ENCODE measurements at regions not wholly inside any gene's neighbourhood (a gene's known extent, or its start where the extent isn't known, plus 50 kb on each side); places are given as distances from the start of the nearest gene placed in this dataset.

DNA sequence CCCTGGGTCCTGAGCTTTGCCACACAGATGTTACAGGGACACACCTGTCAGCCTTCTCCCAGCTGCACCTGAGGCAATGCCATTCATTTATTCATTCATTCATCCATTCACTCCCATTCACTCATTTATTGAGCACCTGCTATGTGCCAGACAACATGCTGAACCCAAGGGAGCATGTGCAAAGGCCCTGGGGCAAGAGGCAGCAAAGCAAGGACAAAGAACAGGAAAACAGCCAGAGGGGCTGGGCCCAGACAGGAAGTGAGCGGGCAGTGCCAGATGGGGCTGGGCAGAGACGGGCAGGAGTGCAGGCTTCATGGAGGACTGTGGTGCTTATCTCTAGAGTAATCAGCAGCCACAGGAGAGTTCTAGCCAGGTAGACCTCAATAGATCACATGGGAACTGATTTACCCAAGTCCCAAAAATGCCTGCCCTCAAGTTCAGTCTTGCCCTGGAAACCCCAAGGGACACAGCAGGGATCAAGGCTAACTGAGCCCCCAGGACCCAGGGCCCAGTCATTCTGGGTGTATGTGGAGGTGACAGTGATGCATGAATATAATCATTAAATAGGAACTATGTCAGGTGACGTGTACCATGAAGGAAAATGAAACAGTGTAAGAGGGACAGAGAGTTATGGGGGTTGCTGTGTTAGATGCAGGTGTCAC is 530.3 kb downstream of the MATN1 start:
- DNase-seq: no peak

DNA sequence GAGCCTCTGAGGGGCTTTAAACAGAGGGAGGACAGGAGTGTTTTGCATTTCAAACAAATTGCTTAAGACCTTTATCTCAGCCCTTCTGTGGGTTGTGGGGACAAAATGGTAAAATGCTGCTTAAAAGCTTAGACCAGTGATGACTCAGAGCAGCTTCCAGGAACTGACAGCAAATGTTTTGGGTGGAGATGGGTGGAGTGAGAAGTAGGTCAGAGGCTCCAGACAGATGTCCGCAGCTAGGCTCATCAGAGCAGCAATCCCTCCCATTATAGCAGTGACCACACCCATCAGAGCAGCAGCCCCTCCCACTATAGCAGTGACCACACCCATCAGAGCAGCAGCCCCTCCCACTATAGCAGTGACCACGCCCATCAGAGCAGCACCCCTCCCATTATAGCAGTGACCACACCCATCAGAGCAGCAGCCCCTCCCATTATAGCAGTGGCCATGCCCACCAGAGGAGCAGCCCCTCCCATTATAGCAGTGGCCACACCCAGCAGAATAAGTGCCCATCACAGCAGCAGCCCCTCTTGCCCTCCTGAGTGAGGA is 532.2 kb downstream of the MATN1 start:
- DNase-seq: peak; percentile 69

DNA sequence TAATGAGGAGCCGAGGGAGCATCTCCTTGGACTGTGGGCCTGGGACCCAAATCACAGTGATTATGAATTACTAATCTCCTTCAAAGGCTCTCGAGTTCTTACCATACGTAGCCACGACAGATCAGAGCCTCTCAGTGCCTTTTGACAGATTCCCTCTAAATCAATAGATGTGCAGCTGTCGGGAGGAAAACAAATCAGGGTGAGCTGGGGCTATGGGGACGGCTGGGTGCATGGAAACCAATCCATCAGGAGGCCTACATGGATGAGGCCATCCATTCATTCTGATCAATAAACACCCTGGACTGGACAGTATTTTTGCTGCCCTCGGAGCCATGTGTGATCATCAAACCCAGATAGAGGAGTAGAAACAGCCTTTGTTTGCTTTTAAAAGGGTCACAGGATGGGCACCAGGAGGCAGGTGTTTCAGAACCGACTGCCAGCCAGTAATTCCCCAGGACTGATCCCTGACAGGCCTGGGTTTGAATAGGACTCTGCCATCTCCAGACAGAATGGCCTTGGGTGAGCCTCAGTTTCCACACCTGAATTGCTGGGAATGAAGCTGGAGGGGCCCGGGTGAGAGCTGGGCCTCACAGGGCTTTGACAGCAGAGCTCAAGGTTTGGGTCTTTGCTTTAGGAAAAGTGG is 532.8 kb downstream of the MATN1 start:
- DNase-seq: no peak

DNA sequence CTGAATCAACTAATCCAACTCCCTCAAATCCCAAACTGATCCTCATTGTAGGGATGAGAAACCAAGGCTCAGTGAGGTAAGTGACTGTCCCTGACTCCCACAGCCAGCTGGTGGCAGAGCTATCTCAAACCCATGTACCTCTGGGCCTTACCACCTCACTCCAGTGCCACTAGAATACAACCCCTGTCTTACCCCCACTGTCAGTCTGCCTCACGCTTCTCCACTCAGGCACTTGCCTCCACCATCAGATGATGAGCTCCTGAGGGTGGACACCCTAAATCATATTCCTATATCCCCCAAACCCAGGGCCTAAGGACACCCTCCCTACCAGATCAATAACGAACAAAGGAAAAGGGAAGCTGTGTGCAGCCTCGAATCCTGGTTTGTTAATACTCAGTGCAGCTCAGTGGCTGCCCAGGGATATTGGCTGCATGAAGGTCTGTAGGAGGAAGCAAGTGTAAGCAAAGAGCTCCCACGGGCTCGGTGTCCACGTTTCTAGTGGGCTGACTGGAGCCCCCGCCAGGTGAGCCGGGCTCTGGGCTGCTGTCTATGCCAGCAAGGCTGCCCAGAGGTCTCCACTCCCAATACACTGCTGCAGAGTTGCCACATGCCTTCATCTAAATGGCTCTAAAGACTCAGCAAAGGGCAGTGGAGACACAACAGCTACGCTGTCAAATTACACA is 533.4 kb downstream of the MATN1 start:
- DNase-seq: no peak

DNA sequence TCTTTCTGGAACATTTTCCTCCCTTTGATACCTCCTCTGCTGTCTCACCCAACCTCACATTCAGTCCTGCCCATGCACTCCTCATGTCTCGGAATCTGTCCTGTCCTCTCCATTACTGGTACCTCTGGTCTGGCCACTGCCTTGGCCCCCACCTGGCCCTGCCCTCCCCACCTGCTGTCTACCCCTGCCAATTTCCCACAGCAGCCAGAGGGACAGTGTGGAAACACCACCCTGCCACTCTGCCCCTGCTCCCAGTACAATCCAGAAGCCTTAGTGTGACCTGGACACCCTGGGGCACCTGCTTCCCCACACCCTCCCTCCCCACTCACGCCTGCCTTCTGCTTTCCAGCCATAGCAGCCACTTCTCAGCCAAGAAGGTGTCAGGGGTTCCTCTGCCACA is 534.4 kb downstream of the MATN1 start:
- no peak for DNase-seq

DNA sequence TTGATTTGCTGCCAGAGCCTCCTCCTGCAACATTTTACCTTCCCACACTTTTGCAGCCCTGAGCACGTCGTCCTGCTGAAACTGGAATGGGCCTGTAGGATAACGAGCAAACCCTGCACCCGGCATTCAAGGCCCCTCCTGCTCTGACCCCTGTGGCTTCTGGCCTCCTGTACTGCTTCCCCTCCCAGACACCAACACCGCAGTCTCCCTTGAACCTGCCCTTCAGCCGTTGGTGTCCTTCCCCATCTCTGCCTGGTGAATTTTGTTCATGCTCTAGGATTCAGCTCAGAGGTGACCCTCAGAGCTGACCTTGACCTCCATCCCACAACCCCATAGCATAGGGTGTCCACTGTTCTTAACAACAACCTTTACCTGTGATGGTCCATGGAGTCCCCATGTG is 535.1 kb downstream of the MATN1 start:
- DNase-seq: no peak

DNA sequence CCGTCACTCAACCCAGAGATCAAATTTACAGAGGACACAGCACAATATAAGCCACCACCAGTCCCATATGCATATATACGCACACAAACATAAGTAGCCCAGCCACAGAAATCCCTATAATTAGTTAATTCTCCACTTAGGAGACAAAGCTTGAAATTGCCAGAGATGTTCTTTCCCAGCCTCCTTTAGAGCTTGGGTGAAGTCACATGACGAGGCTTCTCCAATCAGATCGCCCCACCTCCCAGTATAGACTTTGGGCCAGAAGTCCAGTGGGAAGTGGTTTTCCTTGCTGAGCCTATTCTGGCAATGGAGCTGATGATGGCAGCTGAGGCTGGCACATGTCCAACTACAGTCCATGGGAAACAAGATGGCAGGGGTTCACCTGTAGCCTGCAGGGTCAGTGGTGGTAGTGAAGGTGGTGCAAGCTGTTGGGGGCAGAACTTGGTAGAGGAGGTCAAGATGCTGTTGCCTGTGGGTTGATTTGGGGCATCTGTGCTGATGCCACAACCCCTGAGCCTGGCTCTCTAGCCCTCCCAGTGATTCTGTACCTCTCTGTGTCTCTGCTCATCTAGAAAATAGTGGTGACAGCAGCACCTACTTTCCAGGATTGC is 535.9 kb downstream of the MATN1 start:
- DNase-seq: no peak

DNA sequence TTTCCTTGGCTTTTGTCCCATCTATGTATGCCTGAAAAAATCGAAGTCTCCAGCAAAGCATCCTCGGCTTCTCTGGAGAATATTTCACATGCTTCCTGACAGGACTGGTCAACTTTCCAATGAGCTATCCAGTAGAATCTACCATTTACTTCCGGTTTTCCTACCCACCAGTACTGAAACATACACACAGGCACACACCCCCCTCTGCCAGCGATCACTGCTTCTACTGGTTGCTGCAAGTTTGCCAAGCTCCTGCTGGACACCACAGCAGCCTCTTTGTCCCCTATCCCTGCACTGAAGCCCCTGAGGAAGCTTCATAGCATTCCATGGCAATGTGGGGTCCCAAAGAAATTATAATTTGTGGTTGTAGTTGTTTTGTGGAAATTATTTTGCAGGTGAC is 536.8 kb downstream of the MATN1 start:
- no peak for DNase-seq

DNA sequence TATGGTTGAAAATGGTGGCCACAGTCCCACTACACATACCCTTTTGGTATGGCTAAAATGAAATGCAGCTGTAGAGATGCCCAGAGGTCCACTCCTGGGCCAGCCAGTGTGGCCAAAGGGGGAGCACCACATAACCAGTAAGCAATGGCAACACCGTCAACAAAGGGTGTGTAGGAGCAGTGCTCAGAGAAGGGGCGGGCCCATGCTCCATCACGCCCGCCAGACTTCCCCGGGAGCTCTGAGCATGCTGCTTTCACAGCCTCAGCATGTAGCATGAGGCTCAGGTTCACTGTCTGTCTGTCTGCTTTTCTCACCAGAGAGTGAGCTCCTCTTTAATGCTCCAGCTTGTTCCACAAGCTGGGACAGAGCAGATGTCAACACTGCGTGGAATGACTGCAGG is 537.6 kb downstream of the MATN1 start:
- DNase-seq: no peak

DNA sequence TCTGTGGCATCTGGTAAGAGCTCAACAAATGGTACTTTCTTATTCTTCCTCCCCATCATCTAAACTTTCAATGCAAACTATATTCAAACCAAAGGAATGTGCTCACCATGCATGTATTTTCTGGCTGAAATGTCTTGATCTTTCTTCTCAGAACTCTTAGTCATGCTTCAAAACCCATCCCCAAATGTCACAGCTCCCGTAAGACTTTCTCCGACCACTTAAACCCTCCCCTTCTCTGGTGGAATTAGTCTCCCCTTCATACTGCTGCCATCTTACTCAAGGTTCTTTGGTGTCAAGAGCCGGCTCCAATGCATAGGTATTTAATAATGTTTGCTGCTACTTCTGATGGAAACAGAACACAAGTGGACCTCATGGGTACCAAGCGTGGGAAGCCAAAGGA is 538.1 kb downstream of the MATN1 start:
- DNase-seq: no peak

DNA sequence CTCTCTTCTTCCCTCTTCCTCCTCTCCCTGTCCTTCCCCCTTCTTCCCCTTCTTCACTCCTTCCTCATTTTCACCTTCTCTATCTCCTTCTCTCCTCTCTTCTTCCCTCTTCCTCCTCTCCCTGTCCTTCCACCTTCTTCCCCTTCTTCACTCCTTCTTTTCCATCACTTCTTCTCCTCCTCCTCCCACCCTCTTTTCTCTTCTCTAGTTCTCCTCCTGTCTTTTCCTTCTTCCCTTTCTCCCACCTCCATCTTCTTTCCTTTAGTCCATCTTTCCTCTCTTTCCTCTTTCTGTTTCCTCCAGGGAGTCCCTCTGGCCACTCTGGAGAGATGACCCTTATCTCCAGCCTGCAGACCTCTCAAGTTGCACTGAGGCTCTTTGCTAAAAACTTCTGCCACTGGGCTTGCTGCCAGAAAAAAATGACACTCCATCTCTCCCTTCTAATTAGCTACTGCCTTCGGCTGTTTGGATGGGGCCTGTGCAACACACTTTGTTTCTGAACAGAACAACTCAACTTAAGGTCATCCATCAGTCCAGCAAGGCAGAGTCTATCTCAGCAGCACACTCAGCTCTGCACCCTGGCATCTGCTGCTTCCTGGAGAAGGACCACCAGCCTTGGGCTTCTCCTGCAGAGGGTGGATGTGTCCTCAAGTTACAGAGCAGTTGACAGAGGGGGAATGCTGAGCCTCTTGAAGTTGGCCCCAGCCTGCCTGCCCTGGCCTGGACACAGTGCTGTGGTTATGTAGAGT is 538.8 kb downstream of the MATN1 start:
- no peak for DNase-seq

DNA sequence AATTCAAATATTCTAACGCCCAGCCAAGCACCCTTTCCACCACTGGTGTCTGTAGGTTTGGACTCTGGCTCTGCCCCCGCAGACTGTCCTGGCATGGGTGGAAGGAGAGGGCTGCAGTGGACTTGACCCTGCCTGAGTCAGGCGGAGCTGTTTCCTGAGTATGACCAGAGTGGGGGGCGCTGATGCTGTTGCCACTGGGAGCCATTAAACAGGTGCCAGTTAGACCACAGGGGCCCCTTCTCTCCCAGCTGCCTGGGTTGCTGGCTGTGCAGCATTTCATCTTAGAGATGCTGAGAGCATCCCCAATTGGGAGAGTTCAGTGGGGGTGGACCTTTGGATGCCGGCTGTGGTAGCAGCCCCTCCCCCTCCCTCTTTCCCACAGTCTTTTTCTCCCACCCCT is 539.5 kb downstream of the MATN1 start:
- DNase-seq: no peak

DNA sequence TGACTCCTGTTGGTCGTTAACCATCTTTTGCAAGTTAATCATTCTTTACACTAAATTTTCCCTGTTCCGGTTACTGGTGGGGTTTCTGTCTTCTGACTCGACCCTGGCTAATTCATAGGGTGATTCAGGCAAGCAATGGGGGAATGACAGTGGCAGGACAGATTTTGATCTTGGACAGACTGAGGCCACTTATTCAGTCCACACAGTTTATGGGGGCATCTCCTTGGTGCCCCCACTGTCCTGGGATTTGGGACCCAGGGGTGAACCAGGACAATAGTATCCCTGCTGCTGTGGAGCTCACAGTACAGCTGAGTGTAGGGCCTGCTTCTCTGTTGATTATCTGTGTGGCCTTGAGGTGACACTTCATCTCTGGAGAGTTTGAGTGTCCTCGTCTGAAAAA is 540.4 kb downstream of the MATN1 start:
- no peak for DNase-seq

DNA sequence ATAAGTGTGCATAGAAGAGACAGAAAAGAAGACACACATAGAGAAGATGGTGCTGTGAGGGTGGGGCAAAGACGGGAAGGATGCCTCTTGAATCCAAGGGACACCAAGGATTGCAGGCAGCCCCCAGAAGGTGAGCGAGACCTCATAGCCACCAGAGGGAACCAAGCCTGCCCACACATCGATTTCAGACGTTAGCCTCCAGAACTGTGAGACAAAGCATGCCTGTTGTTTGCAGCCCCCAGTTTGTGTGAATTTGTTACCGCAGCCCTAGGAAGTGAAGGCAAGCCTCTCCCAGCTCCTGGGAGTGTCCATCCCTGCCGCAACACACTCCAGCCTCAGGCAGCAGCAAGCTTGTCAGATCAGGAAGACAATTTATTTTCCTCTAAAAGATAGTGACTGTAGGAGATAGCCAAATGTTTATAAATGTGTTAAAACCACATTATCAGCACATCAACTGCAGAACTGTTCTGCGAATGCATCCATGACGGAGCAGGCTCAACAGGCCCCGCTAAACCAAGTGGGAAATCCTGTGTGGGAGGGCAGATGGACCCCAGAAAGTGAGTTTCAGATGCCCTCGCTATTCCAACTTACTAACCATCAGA is 543.3 kb downstream of the MATN1 start:
- DNase-seq: no peak

DNA sequence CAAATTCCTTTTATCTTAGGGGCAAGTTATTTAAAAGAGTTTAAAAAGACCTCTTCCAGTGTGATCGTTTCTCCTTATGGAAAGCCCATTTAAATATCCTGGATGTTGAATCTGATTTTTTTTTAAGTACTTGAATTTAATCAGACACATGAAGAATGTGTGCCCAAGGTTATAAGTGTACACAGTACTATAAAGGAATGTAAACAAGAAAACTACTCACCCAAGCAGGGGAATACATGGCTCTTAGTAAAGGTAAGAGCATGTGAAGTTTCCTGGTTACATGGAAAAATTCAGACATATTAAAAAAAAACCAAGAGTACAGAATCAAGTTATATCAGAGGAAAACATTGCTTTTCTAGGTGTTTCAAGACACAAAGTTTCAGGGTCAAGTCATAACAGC is 546.9 kb downstream of the MATN1 start:
- DNase-seq: no peak

DNA sequence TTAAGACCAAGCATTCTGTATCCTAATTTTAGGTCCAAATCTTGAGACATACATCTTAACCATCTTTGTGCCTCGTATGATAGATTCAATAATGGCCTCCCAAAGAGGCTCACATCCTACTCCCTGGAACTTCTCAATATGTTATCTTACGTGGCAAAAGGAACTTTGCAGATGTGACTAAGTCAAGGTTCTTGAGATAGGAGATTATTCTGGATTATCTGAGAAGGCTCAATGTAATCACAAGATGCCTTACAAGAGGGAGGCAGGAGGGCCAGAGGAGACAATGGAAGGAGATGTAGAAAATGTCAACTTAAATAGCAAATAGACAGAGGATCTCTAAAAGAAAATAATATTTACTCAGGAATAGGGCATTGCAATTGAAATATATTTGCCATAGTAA is 548.9 kb downstream of the MATN1 start:
- DNase-seq: no peak

DNA sequence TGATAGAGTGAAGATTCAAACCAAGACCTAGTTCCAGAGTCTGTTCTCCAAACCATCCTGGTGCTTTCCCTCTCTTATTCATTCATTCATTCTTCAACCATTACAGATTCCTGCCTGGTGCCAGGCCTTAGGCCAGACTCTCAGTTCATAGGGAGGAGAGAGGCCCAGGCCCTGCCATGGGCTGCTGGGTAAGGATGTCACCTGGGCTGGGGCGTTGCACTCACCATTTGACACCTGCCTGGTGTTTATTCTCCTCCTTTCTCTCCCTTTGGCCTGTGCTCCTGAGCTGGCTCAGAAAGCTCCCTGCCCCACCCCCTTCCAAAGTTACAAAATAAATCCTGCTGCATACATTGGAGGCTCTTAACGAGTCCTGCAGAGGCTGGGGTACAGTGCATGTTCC is 549.8 kb downstream of the MATN1 start:
- DNase-seq: no peak

DNA sequence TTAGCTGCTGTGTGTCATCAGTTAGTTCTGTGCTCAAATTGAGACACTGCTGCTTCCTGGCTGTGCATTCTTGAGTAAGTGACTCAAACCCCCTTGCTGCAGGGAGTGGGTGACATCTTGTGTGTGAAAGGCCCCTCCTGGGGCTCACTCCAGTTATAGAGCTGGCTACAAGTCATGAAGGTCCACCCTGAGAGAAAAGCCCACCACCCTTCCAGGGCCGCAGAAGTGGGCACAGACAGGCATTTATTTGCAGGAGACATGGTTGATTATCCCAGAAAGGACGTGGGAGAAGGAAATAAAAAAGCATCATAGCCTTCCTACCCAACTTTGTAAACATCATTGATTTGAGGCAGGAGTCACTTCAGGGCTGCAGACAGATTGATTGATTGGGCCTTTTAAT is 550.6 kb downstream of the MATN1 start:
- no peak for DNase-seq

DNA sequence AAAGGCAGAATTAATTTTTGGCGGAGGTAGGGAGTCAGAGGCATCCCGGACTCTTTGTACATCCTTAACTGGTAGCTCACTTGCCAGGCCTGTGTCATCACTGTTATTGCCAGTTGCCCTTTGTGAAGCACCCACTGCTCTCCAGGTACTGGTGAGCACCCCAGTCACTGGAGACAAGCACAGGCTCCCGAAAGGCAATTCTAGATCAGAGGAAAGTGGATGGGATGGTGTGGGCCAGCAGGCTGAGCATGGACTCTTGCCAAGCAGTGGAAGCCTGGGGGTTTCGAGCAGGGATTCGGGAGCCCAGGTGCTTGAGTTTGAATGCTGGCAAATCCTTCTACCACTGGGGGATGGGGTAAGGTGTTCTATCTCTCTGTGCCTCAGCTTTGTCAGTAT is 551.1 kb downstream of the MATN1 start:
- DNase-seq: no peak

DNA sequence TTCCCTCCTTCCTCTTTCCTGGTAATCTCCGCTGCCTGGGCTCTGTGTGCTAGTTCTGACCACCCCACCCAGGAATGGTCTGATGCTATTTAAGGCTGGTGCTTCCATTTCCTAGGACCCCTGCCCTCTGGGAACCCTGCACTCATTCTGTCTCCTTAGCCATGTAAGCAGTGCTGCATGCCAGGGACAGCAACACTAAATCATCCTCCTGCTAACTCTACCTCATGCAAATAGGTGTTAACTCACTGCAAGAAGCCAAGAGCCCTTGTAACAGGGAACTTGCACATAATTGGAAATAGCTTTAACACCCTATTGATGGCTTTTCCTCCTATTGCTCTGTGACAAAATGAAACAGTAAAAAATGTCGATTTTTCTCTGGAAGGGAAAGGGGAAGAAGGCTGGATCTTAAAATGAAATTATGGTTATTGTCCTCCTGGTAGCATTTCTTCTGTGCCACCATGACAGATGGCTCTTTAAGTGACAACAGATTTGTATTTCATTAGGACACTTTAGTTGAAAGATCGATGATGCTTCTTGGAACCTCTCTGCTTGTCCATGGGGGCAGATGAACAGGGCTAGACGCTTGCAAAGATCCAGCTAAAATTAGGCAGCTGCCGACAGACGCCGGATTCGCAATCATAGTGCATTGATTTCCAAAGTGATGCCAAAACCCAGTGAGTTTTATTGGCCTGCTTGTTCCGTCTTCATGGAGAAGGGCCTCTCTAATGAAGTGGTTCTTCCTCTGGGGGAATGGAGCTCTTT is 551.7 kb downstream of the MATN1 start:
- no peak for DNase-seq

DNA sequence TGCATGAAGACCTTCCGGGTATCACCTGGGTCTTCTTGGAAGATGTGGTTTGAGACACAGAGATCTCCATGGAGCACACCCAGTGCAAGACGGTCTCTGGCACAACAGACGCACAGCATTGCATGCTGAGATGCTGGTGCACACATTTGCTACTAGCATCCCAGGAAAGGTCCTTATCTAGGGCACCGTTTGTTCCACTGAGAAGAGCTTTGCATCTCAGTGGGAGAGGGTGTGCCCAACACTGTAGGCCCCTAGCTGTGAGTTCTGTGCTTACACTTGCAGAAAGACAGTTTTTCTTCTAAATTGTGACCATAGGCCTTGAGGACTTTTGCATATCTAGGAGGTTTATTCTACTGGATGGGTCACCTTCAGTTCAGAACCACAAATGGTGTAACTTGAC is 554.1 kb downstream of the MATN1 start:
- DNase-seq: no peak

DNA sequence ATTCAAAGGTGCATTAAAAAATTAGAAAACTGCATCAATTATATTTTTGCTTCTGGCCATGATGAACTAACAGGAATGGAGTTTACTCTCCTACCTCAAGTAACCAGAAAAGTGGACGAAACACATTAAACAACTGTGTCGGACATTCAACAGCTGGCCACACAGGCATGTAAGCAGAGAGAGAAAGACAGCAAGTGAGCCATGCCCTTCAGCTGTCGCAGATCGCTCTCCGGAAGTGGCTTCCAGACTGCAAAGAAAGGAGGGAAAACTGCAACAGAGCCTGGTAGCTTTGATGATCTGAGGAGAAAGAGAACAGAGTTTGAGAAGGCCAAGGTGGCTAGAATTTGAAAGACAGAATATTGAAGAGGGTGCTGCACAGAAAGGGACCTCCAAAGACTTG is 557.2 kb downstream of the MATN1 start:
- DNase-seq: no peak

Measured in islet precursor cell (in vitro differentiated cells).